Esophagus muscularis mucosa (tissue), 4 donors: ENCODE measurements at regions not wholly inside any gene's neighbourhood (a gene's known extent, or its start where the extent isn't known, plus 50 kb on each side); places are given as distances from the start of the nearest gene placed in this dataset.

Source experiments
- DNase-seq: peaks from one replicate; pipeline ENCODE4 v3.0.0-alpha.2; 2017; ENCODE audit errors: extremely low spot score
- H3K27ac ChIP-seq, 4 donors: fragments of 200-600 bp; sonication (generic); replicated peaks in 1 of 4; 1 replicate in 3 of 4; 2 replicates in 1 of 4; pipeline ENCODE4 v1.5.1; 2016 to 2019; ENCODE audit warnings: mild to moderate bottlenecking in 1 of 4
- H3K27me3 ChIP-seq, 4 donors: fragments of 200-600 bp; sonication (generic); one replicate each; pipeline versions ENCODE4 v1.5.1 to v1.6.0; 2016 to 2019
- H3K36me3 ChIP-seq, 4 donors: fragments of 200-600 bp; sonication (generic); one replicate each; pipeline ENCODE4 v1.5.1; 2016 to 2019
- H3K4me1 ChIP-seq, 4 donors: fragments of 200-600 bp; sonication (generic); one replicate each; pipeline ENCODE4 v1.5.1; 2016 to 2019
- H3K4me3 ChIP-seq, 4 donors: fragments of 200-600 bp; sonication (generic); 1 replicate in 2 of 4; 2 replicates in 2 of 4; pipeline ENCODE4 v1.5.1; 2016 to 2019; ENCODE audit warnings: mild to moderate bottlenecking in 4 of 4, moderate library complexity in 1 of 4
- H3K9me3 ChIP-seq, 4 donors: fragments of 200-600 bp; sonication (generic); 1 replicate in 3 of 4; 2 replicates in 1 of 4; pipeline ENCODE4 v1.5.1; 2016 to 2019
- EP300 ChIP-seq: sonication (generic); formaldehyde crosslinking; IDR thresholded peaks from one replicate; pipeline ENCODE4 v1.6.1; 2017; ENCODE audit warnings: antibody characterized with exemption
- POLR2A ChIP-seq: fragments of 450-650 bp; IDR thresholded peaks from one replicate; pipeline ENCODE4 v1.6.1; 2017; ENCODE audit warnings: antibody characterized with exemption, moderate library complexity, mild to moderate bottlenecking, low read depth
- POLR2AphosphoS5 ChIP-seq, 2 donors: sonication (generic); formaldehyde crosslinking; IDR thresholded peaks; one replicate each; pipeline ENCODE4 v1.6.1; 2017; ENCODE audit warnings: antibody characterized with exemption in 2 of 2
- WGBS: methylation state at CpG from one replicate; pipeline ENCODE4 v1.1.5; 2018; 5-methylcytosine and 5-hydroxymethylcytosine counted together
- intact Hi-C: fragments of 100-400 bp; cut with DNase I; formaldehyde crosslinking; loops from one replicate; pipeline ENCODE4 v1.15.1; 2023
- TF ChIP-seq, protein P1 (sequence below), 3 experiments: fragments of 200-600 bp in 2 of 3; fragments of 450-650 bp in 1 of 3; sonication (generic) in 2 of 3; IDR thresholded peaks; one replicate each; pipeline ENCODE4 v1.5.1; 2017 to 2019; ENCODE audit warnings: antibody characterized with exemption in 3 of 3, mild to moderate bottlenecking in 2 of 3, moderate library complexity in 1 of 3

GRCh38 chr3:160076519-160076918 lies 87.9 kb downstream of the IL12A start:
- Histone ChIP-seq H3K36me3 (no peaks in the 10 kb centered on the region), H3K4me3 (no peak overlapping the region), H3K4me1 (no peaks in the 10 kb centered on the region), H3K9me3 (no peaks in the 10 kb centered on the region), H3K27me3 (no peaks in the 10 kb centered on the region), H3K27ac (no peak overlapping the region)
- intact Hi-C loops = no loop called here
- TF ChIP-seq POLR2A (no peak), EP300 (no peak), POLR2AphosphoS5 (IDR thresholded peaks at IDR 0.05) (no peak)
- TF ChIP-seq, protein P1, sequence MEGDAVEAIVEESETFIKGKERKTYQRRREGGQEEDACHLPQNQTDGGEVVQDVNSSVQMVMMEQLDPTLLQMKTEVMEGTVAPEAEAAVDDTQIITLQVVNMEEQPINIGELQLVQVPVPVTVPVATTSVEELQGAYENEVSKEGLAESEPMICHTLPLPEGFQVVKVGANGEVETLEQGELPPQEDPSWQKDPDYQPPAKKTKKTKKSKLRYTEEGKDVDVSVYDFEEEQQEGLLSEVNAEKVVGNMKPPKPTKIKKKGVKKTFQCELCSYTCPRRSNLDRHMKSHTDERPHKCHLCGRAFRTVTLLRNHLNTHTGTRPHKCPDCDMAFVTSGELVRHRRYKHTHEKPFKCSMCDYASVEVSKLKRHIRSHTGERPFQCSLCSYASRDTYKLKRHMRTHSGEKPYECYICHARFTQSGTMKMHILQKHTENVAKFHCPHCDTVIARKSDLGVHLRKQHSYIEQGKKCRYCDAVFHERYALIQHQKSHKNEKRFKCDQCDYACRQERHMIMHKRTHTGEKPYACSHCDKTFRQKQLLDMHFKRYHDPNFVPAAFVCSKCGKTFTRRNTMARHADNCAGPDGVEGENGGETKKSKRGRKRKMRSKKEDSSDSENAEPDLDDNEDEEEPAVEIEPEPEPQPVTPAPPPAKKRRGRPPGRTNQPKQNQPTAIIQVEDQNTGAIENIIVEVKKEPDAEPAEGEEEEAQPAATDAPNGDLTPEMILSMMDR (IDR thresholded peaks at IDR 0.05) = no peak
- no peak for DNase-seq
- 93% methylated on average over 3 of the region's 3 CpGs for WGBS

GRCh38 chr3:160078533-160078932 lies 89.9 kb downstream of the IL12A start:
- WGBS = 88% methylated on average over 3 of the region's 3 CpGs
- no peak overlapping the region for H3K27ac ChIP-seq
- H3K9me3 ChIP-seq = no peaks in the 10 kb centered on the region
- H3K27me3 ChIP-seq = no peaks in the 10 kb centered on the region
- H3K36me3 ChIP-seq = no peaks in the 10 kb centered on the region
- H3K4me3 ChIP-seq = no peak overlapping the region
- no peak for DNase-seq
- no peaks in the 10 kb centered on the region for H3K4me1 ChIP-seq
- intact Hi-C loops = no loop called here
- TF ChIP-seq EP300 = no peak
- TF ChIP-seq, protein P1 (IDR thresholded peaks at IDR 0.05) = no peak

- H3K4me1 ChIP-seq = no peaks in the 10 kb centered on the region
- WGBS = 93% methylated on average over 2 of the region's 2 CpGs
- H3K4me3 ChIP-seq = no peak overlapping the region
- no peak for DNase-seq
- no peak overlapping the region for H3K27ac ChIP-seq
- TF ChIP-seq EP300 = no peak
- no peak for TF ChIP-seq POLR2A
- no peak for TF ChIP-seq POLR2AphosphoS5 (IDR thresholded peaks at IDR 0.05)
- TF ChIP-seq, protein P1 (IDR thresholded peaks at IDR 0.05) = no peak
- intact Hi-C loops = no loop called here
- no peaks in the 10 kb centered on the region for H3K27me3 ChIP-seq
- no peaks in the 10 kb centered on the region for H3K36me3 ChIP-seq
- no peaks in the 10 kb centered on the region for H3K9me3 ChIP-seq
These were observed 93.4 kb downstream of the IL12A start for GRCh38 chr3:160081958-160082533.

DNA sequence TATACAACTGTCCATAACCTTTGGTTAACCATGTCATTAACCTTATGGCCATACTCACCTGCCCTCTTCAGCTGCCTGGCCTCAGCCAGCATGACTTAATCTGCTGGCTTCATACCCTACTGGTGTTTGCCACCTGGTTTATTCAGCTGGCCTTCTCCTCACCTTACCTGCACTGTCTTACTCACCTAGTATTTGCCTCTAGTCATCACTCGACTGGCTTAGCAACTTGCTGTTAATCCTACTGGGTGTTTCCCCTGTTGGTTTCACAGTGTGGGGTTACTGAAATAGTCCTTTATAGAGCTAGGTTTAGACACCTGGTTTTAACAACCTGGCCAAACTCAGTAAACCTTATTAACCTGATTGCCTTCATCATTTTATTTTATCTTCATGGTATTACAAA lies 96.4 kb downstream of the IL12A start:
- no peak for DNase-seq
- Histone ChIP-seq H3K9me3 (no peaks in the 10 kb centered on the region), H3K27me3 (no peaks in the 10 kb centered on the region), H3K4me1 (no peaks in the 10 kb centered on the region), H3K4me3 (no peak overlapping the region), H3K27ac (no peak overlapping the region), H3K36me3 (no peaks in the 10 kb centered on the region)
- 94% methylated on average over 1 of the region's 1 CpG for WGBS
- no peak for TF ChIP-seq EP300
- TF ChIP-seq POLR2A = no peak
- TF ChIP-seq, protein P1 (IDR thresholded peaks at IDR 0.05) = no peak
- no peak for TF ChIP-seq POLR2AphosphoS5 (IDR thresholded peaks at IDR 0.05)
- intact Hi-C loops = no loop called here

DNA sequence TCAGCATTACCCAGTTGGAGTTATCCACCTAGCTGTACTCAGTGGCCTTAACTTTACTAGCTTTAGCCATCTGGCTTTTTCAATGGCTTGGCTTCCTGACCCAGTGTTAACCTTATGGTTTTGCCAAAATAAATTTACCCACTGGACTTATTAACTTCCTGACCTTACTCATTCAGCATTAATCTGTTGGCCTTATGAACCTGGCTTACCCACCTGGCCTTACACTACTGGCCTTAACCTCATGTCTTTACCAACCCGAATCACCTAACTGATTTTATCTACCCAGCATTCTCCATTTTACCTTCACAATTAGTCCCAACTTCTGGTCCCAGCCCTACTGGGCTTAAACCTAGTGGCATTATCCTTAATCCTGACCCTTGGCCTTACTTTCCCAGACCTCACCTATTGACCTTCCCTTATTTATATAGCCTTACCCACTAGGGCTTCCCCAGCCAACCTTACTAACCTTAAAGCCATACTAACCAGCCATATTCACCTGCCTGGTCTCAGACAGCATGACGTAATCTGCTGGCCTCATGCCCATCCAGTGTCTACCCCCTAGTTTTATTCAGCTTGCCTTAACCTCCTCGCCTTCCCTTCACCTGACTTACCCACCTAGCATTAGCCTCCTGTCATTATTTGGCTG lies 100.0 kb downstream of the IL12A start:
- Histone ChIP-seq H3K9me3 (no peaks in the 10 kb centered on the region), H3K4me3 (no peak overlapping the region), H3K27ac (no peak overlapping the region), H3K27me3 (no peaks in the 10 kb centered on the region), H3K36me3 (no peaks in the 10 kb centered on the region), H3K4me1 (no peaks in the 10 kb centered on the region)
- intact Hi-C loops = no loop called here
- 94% methylated on average over 3 of the region's 3 CpGs for WGBS
- TF ChIP-seq EP300 (no peak), POLR2AphosphoS5 (IDR thresholded peaks at IDR 0.05) (no peak), POLR2A (no peak)
- TF ChIP-seq, protein P1 (IDR thresholded peaks at IDR 0.05) = no peak
- no peak for DNase-seq
